Astrocyte (in vitro differentiated cells and primary cell): ENCODE measurements at regions not wholly inside any gene's neighbourhood (a gene's known extent, or its start where the extent isn't known, plus 50 kb on each side); places are given as distances from the start of the nearest gene placed in this dataset.

ENCODE experiments used
- DNase-seq: peaks from one replicate; pipeline ENCODE4 v3.0.0-alpha.2; 2010; ENCODE audit warnings: low read depth
- FAIRE-seq: peaks from 2 replicates; lab custom pipeline; 2011; peaks lifted over from hg19 to GRCh38; lab: Jason Lieb, UNC
- H2AFZ ChIP-seq: 2 replicates; pipeline ENCODE4 v1.6.0; 2012; ENCODE audit warnings: low read depth, low read length, inconsistent platforms
- H3K27ac ChIP-seq: 2 replicates; pipeline ENCODE4 v1.5.1; 2011; ENCODE audit warnings: low read depth, low read length, inconsistent platforms
- H3K27me3 ChIP-seq: 2 replicates; pipeline ENCODE4 v1.6.0; 2011; ENCODE audit warnings: low read length, inconsistent platforms; ENCODE audit not compliant: insufficient read depth
- H3K36me3 ChIP-seq: 2 replicates; pipeline ENCODE4 v1.5.1; 2011; ENCODE audit warnings: low read length, inconsistent platforms; ENCODE audit not compliant: insufficient read depth
- H3K4me1 ChIP-seq: 2 replicates; pipeline ENCODE4 v1.5.1; 2011; ENCODE audit warnings: low read length, inconsistent platforms; ENCODE audit not compliant: insufficient read depth
- H3K4me2 ChIP-seq: 2 replicates; pipeline ENCODE4 v1.6.0; 2012; ENCODE audit warnings: low read length, inconsistent platforms
- H3K4me3 ChIP-seq: 2 replicates; pipeline ENCODE4 v1.5.1; 2011; ENCODE audit warnings: low read depth, mild to moderate bottlenecking, low read length, inconsistent platforms; ENCODE audit not compliant: insufficient read depth
- H3K79me2 ChIP-seq: 2 replicates; pipeline ENCODE4 v1.6.0; 2012; ENCODE audit warnings: mild to moderate bottlenecking, low read length, inconsistent platforms; ENCODE audit not compliant: insufficient read depth
- H3K9ac ChIP-seq: 2 replicates; pipeline ENCODE4 v1.6.0; 2012; ENCODE audit warnings: mild to moderate bottlenecking, low read length, inconsistent platforms
- H3K9me3 ChIP-seq: 2 replicates; pipeline ENCODE4 v1.5.1; 2012; ENCODE audit warnings: low read depth, mild to moderate bottlenecking, low read length, inconsistent platforms; ENCODE audit not compliant: insufficient read depth
- H4K20me1 ChIP-seq: 2 replicates; pipeline ENCODE4 v1.6.0; 2012; ENCODE audit warnings: low read length, inconsistent platforms; ENCODE audit not compliant: insufficient read depth
- H3K27ac Mint-ChIP-seq: one replicate; pipeline ENCODE4 v1.8.0; 2021; ENCODE audit warnings: mild to moderate bottlenecking, mixed read lengths; ENCODE audit not compliant: unreplicated experiment
- H3K27me3 Mint-ChIP-seq: one replicate; pipeline ENCODE4 v1.8.0; 2021; ENCODE audit warnings: low read depth, mixed read lengths; ENCODE audit not compliant: unreplicated experiment
- H3K36me3 Mint-ChIP-seq: one replicate; pipeline ENCODE4 v1.8.0; 2021; ENCODE audit warnings: low read depth, mixed read lengths; ENCODE audit not compliant: unreplicated experiment
- H3K4me1 Mint-ChIP-seq: one replicate; pipeline ENCODE4 v1.8.0; 2021; ENCODE audit warnings: low read depth, mixed read lengths; ENCODE audit not compliant: unreplicated experiment
- H3K4me3 Mint-ChIP-seq: one replicate; pipeline ENCODE4 v1.8.0; 2021; ENCODE audit warnings: mild to moderate bottlenecking, moderate library complexity, mixed read lengths; ENCODE audit not compliant: unreplicated experiment
- H3K9me3 Mint-ChIP-seq: one replicate; pipeline ENCODE4 v1.8.0; 2021; ENCODE audit warnings: mild to moderate bottlenecking, mixed read lengths; ENCODE audit not compliant: unreplicated experiment
- CTCF ChIP-seq: IDR thresholded peaks from 2 replicates; pipeline ENCODE4 v1.5.1; 2011; ENCODE audit warnings: low read depth, mild to moderate bottlenecking, inconsistent platforms, low read length, moderate library complexity; ENCODE audit not compliant: insufficient read depth
- EZH2 ChIP-seq: IDR thresholded peaks from 2 replicates; pipeline ENCODE4 v1.6.1; 2012; ENCODE audit warnings: mild to moderate bottlenecking, low read length, inconsistent platforms; ENCODE audit not compliant: insufficient read depth

- Histone ChIP-seq H3K27me3 (no peaks in the 10 kb centered on the region), H3K9ac (no peak overlapping the region), H2AFZ (no peak overlapping the region), H3K4me1 (no peaks in the 10 kb centered on the region), H3K9me3 (no peaks in the 10 kb centered on the region), H3K4me3 (no peak overlapping the region), H3K36me3 (no peaks in the 10 kb centered on the region), H3K4me2 (no peak overlapping the region), H3K79me2 (no peaks in the 10 kb centered on the region), H3K27ac (no peak overlapping the region), H4K20me1 (no peaks in the 10 kb centered on the region)
- DNase-seq = no peak
- H3K4me1 Mint-ChIP-seq = peaks cover 5% of the 10 kb centered on the region
- H3K27ac Mint-ChIP-seq = no peak overlapping the region
- H3K4me3 Mint-ChIP-seq = no peak overlapping the region
- TF ChIP-seq EZH2 (no peak), CTCF (no peak)
- H3K27me3 Mint-ChIP-seq = no peaks in the 10 kb centered on the region
- H3K9me3 Mint-ChIP-seq = no peaks in the 10 kb centered on the region
- no peaks in the 10 kb centered on the region for H3K36me3 Mint-ChIP-seq
- FAIRE-seq = no peak
These were observed 273.6 kb upstream of the LRRC7 start for GRCh38 chr1:69294171-69294570.

- H3K4me1 Mint-ChIP-seq = peaks cover 5% of the 10 kb centered on the region
- Histone ChIP-seq H3K79me2 (no peaks in the 10 kb centered on the region), H4K20me1 (no peaks in the 10 kb centered on the region), H3K36me3 (no peaks in the 10 kb centered on the region), H3K27ac (no peak overlapping the region), H3K27me3 (no peaks in the 10 kb centered on the region), H3K4me2 (no peak overlapping the region), H3K9me3 (no peaks in the 10 kb centered on the region), H3K4me1 (no peaks in the 10 kb centered on the region), H2AFZ (no peak overlapping the region), H3K9ac (no peak overlapping the region), H3K4me3 (no peak overlapping the region)
- H3K36me3 Mint-ChIP-seq = no peaks in the 10 kb centered on the region
- no peaks in the 10 kb centered on the region for H3K27me3 Mint-ChIP-seq
- DNase-seq (no peak), FAIRE-seq (no peak)
- H3K27ac Mint-ChIP-seq = no peak overlapping the region
- no peaks in the 10 kb centered on the region for H3K9me3 Mint-ChIP-seq
- no peak overlapping the region for H3K4me3 Mint-ChIP-seq
- TF ChIP-seq EZH2 (no peak), CTCF (no peak)
These were observed 272.5 kb upstream of the LRRC7 start for GRCh38 chr1:69295265-69295664.

- Histone ChIP-seq H3K9ac (no peak overlapping the region), H3K4me1 (no peaks in the 10 kb centered on the region), H3K4me2 (no peak overlapping the region), H3K27me3 (no peaks in the 10 kb centered on the region), H2AFZ (no peak overlapping the region), H3K79me2 (no peaks in the 10 kb centered on the region), H3K4me3 (no peak overlapping the region), H3K27ac (no peak overlapping the region), H3K9me3 (no peaks in the 10 kb centered on the region), H3K36me3 (no peaks in the 10 kb centered on the region), H4K20me1 (no peaks in the 10 kb centered on the region)
- Mint-ChIP-seq H3K36me3 (no peaks in the 10 kb centered on the region), H3K27ac (no peak overlapping the region), H3K27me3 (no peaks in the 10 kb centered on the region), H3K4me1 (no peaks in the 10 kb centered on the region), H3K9me3 (peaks cover 6% of the 10 kb centered on the region), H3K4me3 (no peak overlapping the region)
- TF ChIP-seq CTCF (no peak), EZH2 (no peak)
- DNase-seq (no peak), FAIRE-seq (no peak)
These were observed 262.1 kb upstream of the LRRC7 start for GRCh38 chr1:69305621-69306020.
